ENCODE measurements at regions not wholly inside any gene's neighbourhood (a gene's known extent, or its start where the extent isn't known, plus 50 kb on each side); places are given as distances from the start of the nearest gene placed in this dataset.

DNA sequence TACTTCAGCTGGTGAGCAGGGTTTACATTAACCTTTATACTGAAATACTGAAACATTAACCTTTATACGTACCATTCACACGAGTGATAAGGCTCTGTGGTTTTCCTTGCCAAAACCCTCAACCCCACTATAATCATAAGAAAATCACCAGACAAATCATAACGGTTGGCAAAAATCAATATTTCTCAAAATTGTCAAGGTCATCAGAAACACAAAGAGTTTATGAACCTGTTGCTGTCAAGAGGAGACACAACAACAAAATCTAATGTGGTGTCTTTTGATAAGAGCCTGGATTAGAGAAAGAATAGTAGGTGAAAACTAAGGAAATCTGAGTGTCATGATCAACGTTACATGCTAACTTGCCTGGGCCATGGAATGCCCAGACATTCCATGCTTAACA, 396.9 kb upstream of the TMEFF2 start:
- no peaks in the 10 kb centered on the region for H3K9me3 ChIP-seq (ENCODE audit: control extremely low read depth in 1 of 5, control insufficient read depth in 4 of 5, insufficient read depth in 2 of 5, low read depth in 1 of 5, low read length in 4 of 5)
- no peak for DNase-seq
- H3K27me3 ChIP-seq (replicated peaks in 2 of 5; ENCODE audit: control insufficient read depth in 4 of 5, insufficient read depth in 5 of 5, low read length in 4 of 5) = no peaks in the 10 kb centered on the region
- no peak overlapping the region for H3K27ac ChIP-seq (ENCODE audit: insufficient read depth in 1 of 2, low read depth in 1 of 2, low read length in 2 of 2, poor library complexity in 1 of 2, severe bottlenecking in 2 of 2)
- no peak overlapping the region for H3K4me3 ChIP-seq (ENCODE audit: control insufficient read depth in 1 of 7, extremely low read depth in 1 of 7, insufficient read depth in 4 of 7, low read depth in 2 of 7, low read length in 6 of 7)
- H3K4me1 ChIP-seq (ENCODE audit: control extremely low read depth in 1 of 4, control insufficient read depth in 4 of 4, insufficient read depth in 4 of 4, low read length in 3 of 4) = no peaks in the 10 kb centered on the region
- CTCF ChIA-PET = no interaction called here
- no peaks in the 10 kb centered on the region for H3K36me3 ChIP-seq (ENCODE audit: control insufficient read depth in 4 of 4, insufficient read depth in 4 of 4, low read length in 3 of 4)
- POLR2A ChIA-PET = no interaction called here
- 47% methylated on average over 3 of the region's 4 CpGs for WGBS (ENCODE audit: insufficient coverage)

GRCh38 chr2:192585418-192585817, 390.7 kb upstream of the TMEFF2 start:
- no peak overlapping the region for H3K27ac ChIP-seq (ENCODE audit: insufficient read depth in 1 of 2, low read depth in 1 of 2, low read length in 2 of 2, poor library complexity in 1 of 2, severe bottlenecking in 2 of 2)
- no peak for DNase-seq
- H3K9me3 ChIP-seq (ENCODE audit: control extremely low read depth in 1 of 5, control insufficient read depth in 4 of 5, insufficient read depth in 2 of 5, low read depth in 1 of 5, low read length in 4 of 5) = no peaks in the 10 kb centered on the region
- POLR2A ChIA-PET = no interaction called here
- CTCF ChIA-PET = no interaction called here
- no peaks in the 10 kb centered on the region for H3K4me1 ChIP-seq (ENCODE audit: control extremely low read depth in 1 of 4, control insufficient read depth in 4 of 4, insufficient read depth in 4 of 4, low read length in 3 of 4)
- whole genome bisulfite sequencing (ENCODE audit: insufficient coverage) = no CpG with 5 or more reads among the region's 3 CpGs
- no peaks in the 10 kb centered on the region for H3K27me3 ChIP-seq (replicated peaks in 2 of 5; ENCODE audit: control insufficient read depth in 4 of 5, insufficient read depth in 5 of 5, low read length in 4 of 5)
- H3K36me3 ChIP-seq (ENCODE audit: control insufficient read depth in 4 of 4, insufficient read depth in 4 of 4, low read length in 3 of 4) = no peaks in the 10 kb centered on the region
- no peak overlapping the region for H3K4me3 ChIP-seq (ENCODE audit: control insufficient read depth in 1 of 7, extremely low read depth in 1 of 7, insufficient read depth in 4 of 7, low read depth in 2 of 7, low read length in 6 of 7)

DNA sequence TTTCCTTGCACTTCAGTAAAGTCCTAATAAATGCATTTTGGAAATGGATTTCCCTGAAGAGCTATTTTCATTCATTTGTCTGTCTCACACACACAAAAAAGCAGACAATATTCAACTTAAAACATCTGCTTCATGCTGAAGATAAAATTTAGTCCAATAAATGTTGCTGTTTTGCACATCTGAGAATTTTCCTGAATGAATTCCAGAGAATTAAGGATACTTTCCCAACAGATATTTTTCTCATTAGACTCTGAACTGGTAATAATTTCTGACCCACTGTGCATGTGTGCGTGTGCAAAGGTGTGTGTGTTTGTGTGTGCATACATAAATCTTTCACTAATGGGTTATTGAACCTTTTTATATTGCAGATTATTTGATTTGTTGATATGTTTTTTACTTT, 390.2 kb upstream of the TMEFF2 start:
- H3K27ac ChIP-seq (ENCODE audit: insufficient read depth in 1 of 2, low read depth in 1 of 2, low read length in 2 of 2, poor library complexity in 1 of 2, severe bottlenecking in 2 of 2) = no peak overlapping the region
- CTCF ChIA-PET = no interaction called here
- POLR2A ChIA-PET = no interaction called here
- no peak for DNase-seq
- no CpG with 5 or more reads among the region's 1 CpG for WGBS (ENCODE audit: insufficient coverage)
- H3K36me3 ChIP-seq (ENCODE audit: control insufficient read depth in 4 of 4, insufficient read depth in 4 of 4, low read length in 3 of 4) = no peaks in the 10 kb centered on the region
- H3K4me1 ChIP-seq (ENCODE audit: control extremely low read depth in 1 of 4, control insufficient read depth in 4 of 4, insufficient read depth in 4 of 4, low read length in 3 of 4) = no peaks in the 10 kb centered on the region
- no peaks in the 10 kb centered on the region for H3K27me3 ChIP-seq (replicated peaks in 2 of 5; ENCODE audit: control insufficient read depth in 4 of 5, insufficient read depth in 5 of 5, low read length in 4 of 5)
- no peaks in the 10 kb centered on the region for H3K9me3 ChIP-seq (ENCODE audit: control extremely low read depth in 1 of 5, control insufficient read depth in 4 of 5, insufficient read depth in 2 of 5, low read depth in 1 of 5, low read length in 4 of 5)
- no peak overlapping the region for H3K4me3 ChIP-seq (ENCODE audit: control insufficient read depth in 1 of 7, extremely low read depth in 1 of 7, insufficient read depth in 4 of 7, low read depth in 2 of 7, low read length in 6 of 7)

DNA sequence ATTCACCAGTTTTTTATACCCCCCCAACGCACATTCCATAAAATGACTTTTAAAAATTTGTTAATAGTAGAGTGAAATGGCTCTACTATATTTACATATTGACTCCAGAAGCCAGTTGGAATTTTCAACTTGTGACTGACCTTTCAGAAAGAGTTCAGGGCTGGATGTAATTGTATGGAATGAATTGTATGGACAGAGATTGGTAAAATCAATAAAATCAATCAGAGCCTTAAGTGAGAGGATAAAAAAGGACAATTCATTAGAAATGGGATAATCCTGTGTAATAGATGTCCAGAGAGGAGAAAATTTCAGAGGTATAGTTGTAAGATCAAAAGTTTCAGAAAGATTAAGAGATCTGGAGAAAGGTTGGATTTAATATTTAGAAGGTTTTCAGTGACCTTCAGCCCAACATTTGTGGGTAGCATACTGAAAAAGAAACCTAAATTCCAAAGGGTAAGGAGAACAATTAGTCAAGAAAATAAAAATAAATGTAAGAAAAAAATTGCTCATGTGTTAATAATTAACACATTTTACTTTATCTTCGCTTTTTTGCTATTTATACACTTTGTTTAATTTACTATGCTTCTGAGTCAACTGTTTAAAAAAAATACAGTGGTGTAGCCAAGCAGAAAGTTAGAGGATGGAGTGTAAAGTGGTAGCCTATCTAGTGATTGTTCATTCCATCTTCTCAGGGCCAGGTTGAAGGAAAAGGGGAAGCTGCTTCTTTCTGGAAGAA, 385.4 kb upstream of the TMEFF2 start:
- no peaks in the 10 kb centered on the region for H3K36me3 ChIP-seq (ENCODE audit: control insufficient read depth in 4 of 4, insufficient read depth in 4 of 4, low read length in 3 of 4)
- WGBS (ENCODE audit: insufficient coverage) = no CpG with 5 or more reads among the region's 2 CpGs
- H3K4me1 ChIP-seq (ENCODE audit: control extremely low read depth in 1 of 4, control insufficient read depth in 4 of 4, insufficient read depth in 4 of 4, low read length in 3 of 4) = no peaks in the 10 kb centered on the region
- H3K9me3 ChIP-seq (ENCODE audit: control extremely low read depth in 1 of 5, control insufficient read depth in 4 of 5, insufficient read depth in 2 of 5, low read depth in 1 of 5, low read length in 4 of 5) = no peaks in the 10 kb centered on the region
- ChIA-PET CTCF (no interaction called here), POLR2A (no interaction called here)
- DNase-seq = no peak
- no peak overlapping the region for H3K4me3 ChIP-seq (ENCODE audit: control insufficient read depth in 1 of 7, extremely low read depth in 1 of 7, insufficient read depth in 4 of 7, low read depth in 2 of 7, low read length in 6 of 7)
- no peaks in the 10 kb centered on the region for H3K27me3 ChIP-seq (replicated peaks in 2 of 5; ENCODE audit: control insufficient read depth in 4 of 5, insufficient read depth in 5 of 5, low read length in 4 of 5)
- H3K27ac ChIP-seq (ENCODE audit: insufficient read depth in 1 of 2, low read depth in 1 of 2, low read length in 2 of 2, poor library complexity in 1 of 2, severe bottlenecking in 2 of 2) = no peak overlapping the region

GRCh38 chr2:192578780-192579179, 384.0 kb upstream of the TMEFF2 start:
- H3K27ac ChIP-seq (ENCODE audit: insufficient read depth in 1 of 2, low read depth in 1 of 2, low read length in 2 of 2, poor library complexity in 1 of 2, severe bottlenecking in 2 of 2) = no peak overlapping the region
- ChIA-PET CTCF (no interaction called here), POLR2A (no interaction called here)
- no peaks in the 10 kb centered on the region for H3K9me3 ChIP-seq (ENCODE audit: control extremely low read depth in 1 of 5, control insufficient read depth in 4 of 5, insufficient read depth in 2 of 5, low read depth in 1 of 5, low read length in 4 of 5)
- no peak overlapping the region for H3K4me3 ChIP-seq (ENCODE audit: control insufficient read depth in 1 of 7, extremely low read depth in 1 of 7, insufficient read depth in 4 of 7, low read depth in 2 of 7, low read length in 6 of 7)
- H3K36me3 ChIP-seq (ENCODE audit: control insufficient read depth in 4 of 4, insufficient read depth in 4 of 4, low read length in 3 of 4) = no peaks in the 10 kb centered on the region
- WGBS (ENCODE audit: insufficient coverage) = 92% methylated on average over 2 of the region's 2 CpGs
- DNase-seq = no peak
- no peaks in the 10 kb centered on the region for H3K27me3 ChIP-seq (replicated peaks in 2 of 5; ENCODE audit: control insufficient read depth in 4 of 5, insufficient read depth in 5 of 5, low read length in 4 of 5)
- H3K4me1 ChIP-seq (ENCODE audit: control extremely low read depth in 1 of 4, control insufficient read depth in 4 of 4, insufficient read depth in 4 of 4, low read length in 3 of 4) = no peaks in the 10 kb centered on the region

DNA sequence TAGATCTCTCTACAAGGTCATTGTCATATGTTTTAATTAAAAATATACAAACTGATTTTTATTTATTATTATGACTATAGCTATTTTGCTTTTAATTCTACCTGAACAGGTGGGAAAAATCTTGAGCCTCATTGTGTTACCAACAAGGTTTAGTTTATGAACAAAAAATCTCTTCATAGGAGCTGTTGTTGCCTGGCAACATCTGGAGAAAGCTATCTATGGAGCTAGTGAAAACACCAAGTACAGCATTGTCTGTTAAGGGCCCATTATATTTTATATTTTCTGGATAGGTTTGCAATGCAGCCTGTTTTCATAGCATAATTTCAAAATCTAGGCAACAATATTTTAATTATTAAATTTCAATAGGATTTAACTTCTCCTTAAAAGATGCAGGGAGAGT, 383.0 kb upstream of the TMEFF2 start:
- no peaks in the 10 kb centered on the region for H3K36me3 ChIP-seq (ENCODE audit: control insufficient read depth in 4 of 4, insufficient read depth in 4 of 4, low read length in 3 of 4)
- no peaks in the 10 kb centered on the region for H3K4me1 ChIP-seq (ENCODE audit: control extremely low read depth in 1 of 4, control insufficient read depth in 4 of 4, insufficient read depth in 4 of 4, low read length in 3 of 4)
- no peak overlapping the region for H3K4me3 ChIP-seq (ENCODE audit: control insufficient read depth in 1 of 7, extremely low read depth in 1 of 7, insufficient read depth in 4 of 7, low read depth in 2 of 7, low read length in 6 of 7)
- H3K27me3 ChIP-seq (replicated peaks in 2 of 5; ENCODE audit: control insufficient read depth in 4 of 5, insufficient read depth in 5 of 5, low read length in 4 of 5) = no peaks in the 10 kb centered on the region
- CTCF ChIA-PET = no interaction called here
- no peak for DNase-seq
- H3K9me3 ChIP-seq (ENCODE audit: control extremely low read depth in 1 of 5, control insufficient read depth in 4 of 5, insufficient read depth in 2 of 5, low read depth in 1 of 5, low read length in 4 of 5) = no peaks in the 10 kb centered on the region
- POLR2A ChIA-PET = no interaction called here
- no peak overlapping the region for H3K27ac ChIP-seq (ENCODE audit: insufficient read depth in 1 of 2, low read depth in 1 of 2, low read length in 2 of 2, poor library complexity in 1 of 2, severe bottlenecking in 2 of 2)

- DNase-seq = no peak
- POLR2A ChIA-PET = no interaction called here
Observed at GRCh38 chr2:192574552-192574951, 379.8 kb upstream of the TMEFF2 start.

More at GRCh38 chr2:192574552-192574951, 379.8 kb upstream of the TMEFF2 start:
- H3K27me3 ChIP-seq (replicated peaks in 2 of 5; ENCODE audit: control insufficient read depth in 4 of 5, insufficient read depth in 5 of 5, low read length in 4 of 5) = no peaks in the 10 kb centered on the region
- no peaks in the 10 kb centered on the region for H3K4me1 ChIP-seq (ENCODE audit: control extremely low read depth in 1 of 4, control insufficient read depth in 4 of 4, insufficient read depth in 4 of 4, low read length in 3 of 4)
- no peaks in the 10 kb centered on the region for H3K36me3 ChIP-seq (ENCODE audit: control insufficient read depth in 4 of 4, insufficient read depth in 4 of 4, low read length in 3 of 4)
- no peak overlapping the region for H3K4me3 ChIP-seq (ENCODE audit: control insufficient read depth in 1 of 7, extremely low read depth in 1 of 7, insufficient read depth in 4 of 7, low read depth in 2 of 7, low read length in 6 of 7)
- no peak overlapping the region for H3K27ac ChIP-seq (ENCODE audit: insufficient read depth in 1 of 2, low read depth in 1 of 2, low read length in 2 of 2, poor library complexity in 1 of 2, severe bottlenecking in 2 of 2)
- CTCF ChIA-PET = no interaction called here
- H3K9me3 ChIP-seq (ENCODE audit: control extremely low read depth in 1 of 5, control insufficient read depth in 4 of 5, insufficient read depth in 2 of 5, low read depth in 1 of 5, low read length in 4 of 5) = no peaks in the 10 kb centered on the region
- WGBS (ENCODE audit: insufficient coverage) = 100% methylated on average over 2 of the region's 2 CpGs

Measured in common myeloid progenitor, CD34-positive (primary cell).